ENCODE measurements at regions not wholly inside any gene's neighbourhood (a gene's known extent, or its start where the extent isn't known, plus 50 kb on each side); places are given as distances from the start of the nearest gene placed in this dataset.
"Not testable (repeated sequence)": the region's sequence is repeated elsewhere in the genome, so short reads cannot be mapped to it uniquely, and the experiment has no call there.

DNA sequence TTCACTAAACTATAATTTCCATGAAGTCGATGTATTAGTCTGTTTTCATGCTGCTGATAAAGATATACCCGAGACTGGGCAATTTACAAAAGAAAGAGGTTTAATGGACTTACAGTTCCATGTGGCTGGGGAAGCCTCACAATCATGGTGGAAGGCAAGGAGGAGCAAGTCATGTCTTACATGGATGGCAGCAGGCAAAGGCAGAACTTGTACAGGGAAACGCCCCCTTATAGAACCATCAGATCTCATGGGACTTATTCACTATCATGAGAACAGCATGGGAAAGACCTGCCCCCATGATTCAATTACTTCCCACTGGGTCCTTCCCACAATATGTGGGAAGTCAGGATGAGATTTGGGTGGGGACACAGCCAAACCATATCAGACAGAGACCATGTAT is 141.6 kb downstream of the SLC38A4 start:
- not testable (repeated sequence) for TF ChIP-seq POLR2AphosphoS5 (IDR thresholded peaks at IDR 0.05; ENCODE audit: low read depth, low read length); POLR2A (IDR thresholded peaks at IDR 0.05; ENCODE audit: low read depth, low read length); TAF1 (IDR thresholded peaks at IDR 0.05; ENCODE audit: borderline replicate concordance, low read depth, low read length)

Data from GM12892 (cell line).